Non-pigmented ciliary epithelial cell (primary cell): ENCODE measurements at regions not wholly inside any gene's neighbourhood (a gene's known extent, or its start where the extent isn't known, plus 50 kb on each side); places are given as distances from the start of the nearest gene placed in this dataset.
"Not testable (repeated sequence)": the region's sequence is repeated elsewhere in the genome, so short reads cannot be mapped to it uniquely, and the experiment has no call there.

Experiments
- DNase-seq: peaks from one replicate; pipeline ENCODE4 v3.0.0-alpha.2; 2010; ENCODE audit warnings: low read depth

- DNase-seq = no peak
These were observed 1258.0 kb upstream of the IGFBP7 start for GRCh38 chr4:58368221-58368620.

GRCh38 chr4:58360354-58361133 lies 1250.4 kb upstream of the IGFBP7 start:
- no peak for DNase-seq

GRCh38 chr4:58359590-58359989 lies 1249.4 kb upstream of the IGFBP7 start:
- no peak for DNase-seq

GRCh38 chr4:58357947-58358346 lies 1247.8 kb upstream of the IGFBP7 start:
- DNase-seq = no peak

- DNase-seq = no peak
These were observed 1214.9 kb upstream of the IGFBP7 start for GRCh38 chr4:58325070-58325469.

- no peak for DNase-seq
These were observed 1203.3 kb upstream of the IGFBP7 start for GRCh38 chr4:58313444-58313843.

- no peak for DNase-seq
These were observed 1193.3 kb upstream of the IGFBP7 start for GRCh38 chr4:58303456-58303855.

GRCh38 chr4:58301376-58301999 lies 1191.3 kb upstream of the IGFBP7 start:
- peak; percentile 2 for DNase-seq

- DNase-seq = no peak
These were observed 1176.2 kb upstream of the IGFBP7 start for GRCh38 chr4:58286335-58286734.

GRCh38 chr4:58280928-58281327 lies 1170.7 kb upstream of the IGFBP7 start:
- DNase-seq = not testable (repeated sequence)

GRCh38 chr4:58275856-58276255 lies 1165.7 kb upstream of the IGFBP7 start:
- DNase-seq = no peak

- DNase-seq = no peak
These were observed 1164.4 kb upstream of the IGFBP7 start for GRCh38 chr4:58274553-58274952.

GRCh38 chr4:58272311-58272710 lies 1162.1 kb upstream of the IGFBP7 start:
- DNase-seq = no peak

- DNase-seq = no peak
These were observed 1155.5 kb upstream of the IGFBP7 start for GRCh38 chr4:58265734-58266133.

- no peak for DNase-seq
These were observed 1151.3 kb upstream of the IGFBP7 start for GRCh38 chr4:58261526-58261925.

- DNase-seq = no peak
These were observed 1144.1 kb upstream of the IGFBP7 start for GRCh38 chr4:58254291-58254690.

- no peak for DNase-seq
These were observed 1142.5 kb upstream of the IGFBP7 start for GRCh38 chr4:58252656-58253055.

GRCh38 chr4:58247792-58248191 lies 1137.6 kb upstream of the IGFBP7 start:
- no peak for DNase-seq

GRCh38 chr4:58225460-58225859 lies 1115.3 kb upstream of the IGFBP7 start:
- DNase-seq = no peak

GRCh38 chr4:58219179-58219578 lies 1109.0 kb upstream of the IGFBP7 start:
- DNase-seq = no peak

- DNase-seq = no peak
These were observed 1106.3 kb upstream of the IGFBP7 start for GRCh38 chr4:58216461-58216860.

GRCh38 chr4:58214376-58214775 lies 1104.2 kb upstream of the IGFBP7 start:
- no peak for DNase-seq

- DNase-seq = no peak
These were observed 1099.4 kb upstream of the IGFBP7 start for GRCh38 chr4:58209551-58209950.

GRCh38 chr4:58209001-58209400 lies 1098.8 kb upstream of the IGFBP7 start:
- no peak for DNase-seq
